ENCODE measurements at regions not wholly inside any gene's neighbourhood (a gene's known extent, or its start where the extent isn't known, plus 50 kb on each side); places are given as distances from the start of the nearest gene placed in this dataset.

DNA sequence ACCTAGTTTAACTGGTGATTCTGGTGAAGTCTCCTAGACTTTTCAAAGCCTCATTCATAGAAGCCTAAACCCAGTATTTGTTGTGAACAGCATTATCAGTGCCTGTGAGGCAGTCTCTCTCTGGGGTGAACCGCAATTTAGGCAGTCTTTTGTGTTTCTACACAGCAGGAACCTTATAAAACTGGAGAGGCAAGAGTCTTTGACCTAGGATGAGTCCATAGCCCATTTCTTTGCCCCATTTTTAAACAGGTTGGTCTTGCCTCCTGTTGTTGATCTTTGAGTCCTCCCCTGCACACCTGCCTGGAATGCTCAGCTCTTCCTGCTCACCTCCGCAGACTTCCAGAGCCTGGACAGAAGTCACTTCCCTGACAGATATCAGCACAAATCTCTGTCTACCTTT, 51.2 kb upstream of the NRP1 start:
- in situ Hi-C loops (cut with HindIII; ENCODE audit: low sequenced_read_pairs) = no loop called here
- TF ChIP-seq, protein P1, sequence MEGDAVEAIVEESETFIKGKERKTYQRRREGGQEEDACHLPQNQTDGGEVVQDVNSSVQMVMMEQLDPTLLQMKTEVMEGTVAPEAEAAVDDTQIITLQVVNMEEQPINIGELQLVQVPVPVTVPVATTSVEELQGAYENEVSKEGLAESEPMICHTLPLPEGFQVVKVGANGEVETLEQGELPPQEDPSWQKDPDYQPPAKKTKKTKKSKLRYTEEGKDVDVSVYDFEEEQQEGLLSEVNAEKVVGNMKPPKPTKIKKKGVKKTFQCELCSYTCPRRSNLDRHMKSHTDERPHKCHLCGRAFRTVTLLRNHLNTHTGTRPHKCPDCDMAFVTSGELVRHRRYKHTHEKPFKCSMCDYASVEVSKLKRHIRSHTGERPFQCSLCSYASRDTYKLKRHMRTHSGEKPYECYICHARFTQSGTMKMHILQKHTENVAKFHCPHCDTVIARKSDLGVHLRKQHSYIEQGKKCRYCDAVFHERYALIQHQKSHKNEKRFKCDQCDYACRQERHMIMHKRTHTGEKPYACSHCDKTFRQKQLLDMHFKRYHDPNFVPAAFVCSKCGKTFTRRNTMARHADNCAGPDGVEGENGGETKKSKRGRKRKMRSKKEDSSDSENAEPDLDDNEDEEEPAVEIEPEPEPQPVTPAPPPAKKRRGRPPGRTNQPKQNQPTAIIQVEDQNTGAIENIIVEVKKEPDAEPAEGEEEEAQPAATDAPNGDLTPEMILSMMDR (IDR thresholded peaks at IDR 0.05; ENCODE audit: low read depth, low read length, missing control alignments) = no peak
- H3K4me3 ChIP-seq (ENCODE audit: low read depth, low read length) = no peak overlapping the region
- DNase-seq (ENCODE audit: low read depth) = no peak

DNA sequence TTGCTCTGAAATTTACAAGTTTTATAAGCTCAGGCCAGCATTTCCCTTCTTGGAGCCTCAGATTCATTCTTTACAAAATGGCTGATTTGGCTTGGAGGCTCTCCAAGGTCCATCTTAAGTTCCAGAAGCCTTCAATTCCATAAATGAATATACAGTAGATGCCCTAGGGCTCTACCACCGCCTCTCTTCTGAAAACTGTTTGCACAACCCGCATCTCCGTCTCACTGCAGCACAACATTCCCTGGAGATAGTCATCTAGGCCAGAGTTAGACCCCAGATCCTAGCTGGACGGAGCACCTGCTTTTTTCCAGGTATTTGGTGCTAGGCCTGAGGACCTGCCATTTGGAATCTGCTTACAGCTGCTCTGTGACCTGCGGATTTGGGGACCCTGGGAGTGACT, 50.5 kb upstream of the NRP1 start:
- H3K4me3 ChIP-seq (ENCODE audit: low read depth, low read length) = no peak overlapping the region
- in situ Hi-C loops (cut with HindIII; ENCODE audit: low sequenced_read_pairs) = no loop called here
- TF ChIP-seq, protein P1 (IDR thresholded peaks at IDR 0.05; ENCODE audit: low read depth, low read length, missing control alignments) = no peak
- DNase-seq (ENCODE audit: low read depth) = no peak

Measured in astrocyte of the cerebellum (primary cell).